Body of pancreas (tissue), 4 donors: ENCODE measurements at regions not wholly inside any gene's neighbourhood (a gene's known extent, or its start where the extent isn't known, plus 50 kb on each side); places are given as distances from the start of the nearest gene placed in this dataset.

ENCODE experiments used
- CTCF ChIP-seq, 7 experiments: fragments of 450-650 bp in 4 of 7; fragments of 200-600 bp in 3 of 7; sonication (generic) in 3 of 7; IDR thresholded peaks; one replicate each; pipeline ENCODE4 v1.5.1; 2016 to 2019; ENCODE audit warnings: antibody characterized with exemption in 7 of 7
- POLR2A ChIP-seq, 3 donors: fragments of 450-650 bp; IDR thresholded peaks; one replicate each; pipeline ENCODE4 v1.6.1; 2016; ENCODE audit warnings: antibody characterized with exemption in 3 of 3, mild to moderate bottlenecking in 2 of 3

- TF ChIP-seq CTCF (IDR thresholded peaks at IDR 0.05) (no peak), POLR2A (IDR thresholded peaks at IDR 0.05) (no peak)
Measured at GRCh38 chr4:45701621-45702020, 422.2 kb downstream of the GABRG1 start.
